ENCODE measurements at regions not wholly inside any gene's neighbourhood (a gene's known extent, or its start where the extent isn't known, plus 50 kb on each side); places are given as distances from the start of the nearest gene placed in this dataset.
"Not testable (repeated sequence)": the region's sequence is repeated elsewhere in the genome, so short reads cannot be mapped to it uniquely, and the experiment has no call there.

- H3K36me3 ChIP-seq; in situ Hi-C loops (cut with MboI; ENCODE audit: low sequenced_read_pairs in 4 of 4); H3K4me1 ChIP-seq; ATAC-seq; DNase-seq; intact Hi-C loops (cut with DNase I; ENCODE audit: low total_unique reads); H3K9me3 ChIP-seq; H3K27ac ChIP-seq; H3K4me3 ChIP-seq; H3K27me3 ChIP-seq: not testable (repeated sequence)
Observed at GRCh38 chr2:111262627-111263379, 142.1 kb downstream of the BCL2L11 start.

- ATAC-seq; in situ Hi-C loops (cut with MboI; ENCODE audit: low sequenced_read_pairs in 4 of 4); H3K9me3 ChIP-seq; H3K27me3 ChIP-seq; intact Hi-C loops (cut with DNase I; ENCODE audit: low total_unique reads); H3K4me3 ChIP-seq; H3K27ac ChIP-seq; DNase-seq; H3K36me3 ChIP-seq; H3K4me1 ChIP-seq: not testable (repeated sequence)
Observed at GRCh38 chr2:111263380-111264017, 142.8 kb downstream of the BCL2L11 start.

GRCh38 chr2:111264956-111265355, 144.2 kb downstream of the BCL2L11 start:
- H3K36me3 ChIP-seq; H3K9me3 ChIP-seq; H3K4me3 ChIP-seq; H3K27ac ChIP-seq; DNase-seq; H3K27me3 ChIP-seq; ATAC-seq; intact Hi-C loops (cut with DNase I; ENCODE audit: low total_unique reads); in situ Hi-C loops (cut with MboI; ENCODE audit: low sequenced_read_pairs in 4 of 4); H3K4me1 ChIP-seq: not testable (repeated sequence)

GRCh38 chr2:111266556-111266955, 145.8 kb downstream of the BCL2L11 start:
- H3K27me3 ChIP-seq; H3K4me3 ChIP-seq; DNase-seq; H3K4me1 ChIP-seq; H3K36me3 ChIP-seq; H3K9me3 ChIP-seq; in situ Hi-C loops (cut with MboI; ENCODE audit: low sequenced_read_pairs in 4 of 4); H3K27ac ChIP-seq; intact Hi-C loops (cut with DNase I; ENCODE audit: low total_unique reads); ATAC-seq: not testable (repeated sequence)

GRCh38 chr2:111267038-111267437, 146.3 kb downstream of the BCL2L11 start:
- peak; percentile 48 to 75 for DNase-seq
- H3K4me3 ChIP-seq, result not testable (repeated sequence)

GRCh38 chr2:111269761-111270323, 149.1 kb downstream of the BCL2L11 start:
- H3K9me3 ChIP-seq; ATAC-seq; H3K4me3 ChIP-seq; DNase-seq; H3K36me3 ChIP-seq; H3K27me3 ChIP-seq; intact Hi-C loops (cut with DNase I; ENCODE audit: low total_unique reads); in situ Hi-C loops (cut with MboI; ENCODE audit: low sequenced_read_pairs in 4 of 4); H3K4me1 ChIP-seq; H3K27ac ChIP-seq: not testable (repeated sequence)

More at GRCh38 chr2:111267038-111267437, 146.3 kb downstream of the BCL2L11 start:
- intact Hi-C loops (cut with DNase I; ENCODE audit: low total_unique reads); H3K9me3 ChIP-seq; H3K4me1 ChIP-seq; in situ Hi-C loops (cut with MboI; ENCODE audit: low sequenced_read_pairs in 4 of 4); H3K36me3 ChIP-seq; H3K27me3 ChIP-seq: not testable (repeated sequence)
- ATAC-seq, result peak; percentile 81 to 94
- H3K27ac ChIP-seq, result peak overlapping the region in 1 of 4 donors; percentile 27

GRCh38 chr2:111270569-111270968, 149.9 kb downstream of the BCL2L11 start:
- DNase-seq; H3K27me3 ChIP-seq; H3K4me1 ChIP-seq; in situ Hi-C loops (cut with MboI; ENCODE audit: low sequenced_read_pairs in 4 of 4); intact Hi-C loops (cut with DNase I; ENCODE audit: low total_unique reads); H3K9me3 ChIP-seq; H3K4me3 ChIP-seq; H3K36me3 ChIP-seq; H3K27ac ChIP-seq: not testable (repeated sequence)
- peak in 1 of 2 donors; percentile 51 for ATAC-seq

GRCh38 chr2:111271647-111272304, 151.1 kb downstream of the BCL2L11 start:
- H3K36me3 ChIP-seq; DNase-seq; intact Hi-C loops (cut with DNase I; ENCODE audit: low total_unique reads); H3K4me3 ChIP-seq; H3K9me3 ChIP-seq; in situ Hi-C loops (cut with MboI; ENCODE audit: low sequenced_read_pairs in 4 of 4); ATAC-seq; H3K27me3 ChIP-seq; H3K27ac ChIP-seq; H3K4me1 ChIP-seq: not testable (repeated sequence)

- H3K4me1 ChIP-seq; H3K36me3 ChIP-seq; H3K4me3 ChIP-seq; in situ Hi-C loops (cut with MboI; ENCODE audit: low sequenced_read_pairs in 4 of 4); DNase-seq; H3K27ac ChIP-seq; H3K9me3 ChIP-seq; intact Hi-C loops (cut with DNase I; ENCODE audit: low total_unique reads); H3K27me3 ChIP-seq; ATAC-seq: not testable (repeated sequence)
Observed at GRCh38 chr2:111273007-111273406, 152.3 kb downstream of the BCL2L11 start.

GRCh38 chr2:111275047-111275853, 154.5 kb downstream of the BCL2L11 start:
- in situ Hi-C loops (cut with MboI; ENCODE audit: low sequenced_read_pairs in 4 of 4); H3K9me3 ChIP-seq; DNase-seq; H3K36me3 ChIP-seq; H3K27ac ChIP-seq; H3K4me1 ChIP-seq; H3K27me3 ChIP-seq; H3K4me3 ChIP-seq; intact Hi-C loops (cut with DNase I; ENCODE audit: low total_unique reads): not testable (repeated sequence)
- ATAC-seq, result peak; percentile 59 to 77

GRCh38 chr2:111275854-111276171, 155.1 kb downstream of the BCL2L11 start:
- in situ Hi-C loops (cut with MboI; ENCODE audit: low sequenced_read_pairs in 4 of 4), result not testable (repeated sequence)

More at GRCh38 chr2:111275854-111276171, 155.1 kb downstream of the BCL2L11 start:
- H3K27me3 ChIP-seq; H3K27ac ChIP-seq; intact Hi-C loops (cut with DNase I; ENCODE audit: low total_unique reads); H3K9me3 ChIP-seq; H3K36me3 ChIP-seq; ATAC-seq; H3K4me3 ChIP-seq; H3K4me1 ChIP-seq; DNase-seq: not testable (repeated sequence)
